GM21737 (cell line): ENCODE measurements at regions not wholly inside any gene's neighbourhood (a gene's known extent, or its start where the extent isn't known, plus 50 kb on each side); places are given as distances from the start of the nearest gene placed in this dataset.

Experiments used
- ATAC-seq: cut with Tn5 transposase; IDR thresholded peaks from one replicate; pipeline ENCODE4 v1.9.1; 2021; ENCODE audit warnings: mild to moderate bottlenecking, moderate library complexity; ENCODE audit not compliant: unreplicated experiment

- ATAC-seq, result no peak
These were observed 1445.7 kb upstream of the CADM2 start for GRCh38 chr3:83513051-83513450.

- no peak for ATAC-seq
These were observed 1445.1 kb upstream of the CADM2 start for GRCh38 chr3:83513677-83514076.

DNA sequence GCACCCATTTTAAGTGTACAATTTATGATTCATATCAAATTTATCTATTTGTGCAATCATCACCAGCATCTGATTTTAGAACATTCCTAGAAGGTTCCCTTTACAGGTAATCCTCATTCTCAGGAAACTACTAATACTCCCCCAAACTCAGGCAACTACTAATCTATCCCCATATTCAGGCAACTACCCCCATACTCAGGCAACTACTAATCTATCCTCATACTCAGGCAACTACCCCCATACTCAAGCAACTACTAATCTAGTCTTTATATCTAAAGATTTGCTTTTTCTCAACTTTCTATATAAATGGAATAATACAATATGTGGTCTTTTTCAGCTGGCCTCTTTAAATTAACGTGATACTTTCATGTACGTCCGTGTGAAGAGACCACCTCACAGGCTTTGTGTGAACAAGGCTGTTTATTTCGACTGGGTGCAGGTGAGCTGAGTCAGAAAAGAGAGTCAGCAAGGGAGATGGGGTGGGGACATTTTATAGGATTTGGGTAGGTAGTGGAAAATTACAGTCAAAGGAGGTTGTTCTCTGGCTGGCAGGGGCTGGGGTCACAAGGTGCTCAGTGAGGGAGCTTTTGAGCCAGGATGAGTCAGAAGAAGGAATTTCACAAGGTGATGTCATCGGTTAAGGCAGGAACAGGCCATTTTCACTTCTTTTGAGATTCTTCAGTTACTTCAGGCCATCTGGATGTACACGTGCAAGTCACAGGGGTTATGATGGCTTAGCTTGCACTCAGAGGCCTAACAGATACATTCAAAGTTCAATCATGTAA lies 1444.5 kb upstream of the CADM2 start:
- no peak for ATAC-seq

GRCh38 chr3:83515123-83515522 lies 1443.7 kb upstream of the CADM2 start:
- ATAC-seq, result no peak

DNA sequence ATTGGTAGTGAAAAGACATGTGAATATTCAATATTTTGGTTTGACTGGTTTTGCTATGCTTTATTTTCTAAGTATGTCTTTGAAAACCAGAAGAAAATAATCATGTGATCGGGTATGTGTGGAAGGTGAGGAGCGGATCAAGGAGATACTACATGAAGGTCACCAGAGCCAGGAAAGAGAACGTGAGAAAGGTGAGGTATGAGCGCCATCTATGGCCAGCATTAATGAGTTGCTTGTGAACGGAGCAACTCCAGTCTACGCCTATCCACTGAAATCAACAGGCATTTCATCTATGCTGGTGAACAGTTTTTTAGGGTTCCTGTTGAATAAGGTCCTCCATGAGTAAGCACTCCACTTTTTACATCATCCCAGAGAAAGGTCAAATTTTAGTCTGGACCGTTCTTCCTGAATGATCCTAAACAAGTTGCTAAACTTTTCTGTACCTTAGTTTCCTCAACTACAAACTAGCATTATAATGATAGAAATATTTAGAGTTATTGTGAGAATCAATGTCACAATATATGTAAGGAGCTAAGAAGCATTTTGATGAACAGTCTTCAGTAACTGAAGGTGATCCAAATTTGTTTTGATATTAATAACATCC lies 1435.2 kb upstream of the CADM2 start:
- ATAC-seq, result peak; percentile 83

- no peak for ATAC-seq
These were observed 1433.9 kb upstream of the CADM2 start for GRCh38 chr3:83524901-83525300.

GRCh38 chr3:83559082-83559481 lies 1399.7 kb upstream of the CADM2 start:
- ATAC-seq, result no peak

GRCh38 chr3:83567935-83568334 lies 1390.9 kb upstream of the CADM2 start:
- ATAC-seq, result no peak

DNA sequence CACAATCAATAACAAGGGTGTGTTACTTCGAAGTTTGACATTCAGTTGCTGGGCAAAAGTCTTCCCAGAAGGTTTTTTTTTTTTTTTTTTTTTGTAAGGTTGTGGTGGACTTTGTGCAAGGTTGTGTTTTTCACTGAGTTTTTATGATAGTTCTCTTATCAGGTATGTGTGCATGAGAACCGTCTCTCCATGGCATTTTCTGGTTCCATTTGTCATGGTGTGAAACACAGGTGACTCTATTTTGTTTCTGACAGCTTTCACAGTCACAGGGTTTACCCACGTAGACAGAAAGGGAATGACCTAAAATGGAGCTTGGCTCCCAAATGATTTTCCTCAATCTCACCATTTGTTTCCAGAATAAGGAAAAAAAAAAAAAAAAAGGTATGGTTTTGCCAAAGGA lies 1377.2 kb upstream of the CADM2 start:
- no peak for ATAC-seq

DNA sequence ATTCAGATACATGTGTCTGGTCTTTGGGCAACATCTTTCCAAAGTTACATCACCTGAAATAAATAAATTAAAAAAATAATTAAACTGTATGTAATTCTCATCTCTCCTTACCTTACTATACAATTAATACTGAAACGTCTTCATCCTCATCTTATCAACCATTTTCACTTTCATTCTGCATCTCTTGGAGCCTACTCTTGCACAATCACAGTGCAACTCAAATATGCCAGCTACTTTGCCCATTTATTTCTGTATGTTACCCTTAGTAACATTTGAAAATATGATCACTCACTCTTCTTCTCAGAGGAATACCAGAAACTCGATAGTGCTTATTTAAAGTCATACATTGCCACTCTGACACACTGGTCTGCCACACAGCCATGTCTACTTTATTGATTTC lies 1357.1 kb upstream of the CADM2 start:
- no peak for ATAC-seq

DNA sequence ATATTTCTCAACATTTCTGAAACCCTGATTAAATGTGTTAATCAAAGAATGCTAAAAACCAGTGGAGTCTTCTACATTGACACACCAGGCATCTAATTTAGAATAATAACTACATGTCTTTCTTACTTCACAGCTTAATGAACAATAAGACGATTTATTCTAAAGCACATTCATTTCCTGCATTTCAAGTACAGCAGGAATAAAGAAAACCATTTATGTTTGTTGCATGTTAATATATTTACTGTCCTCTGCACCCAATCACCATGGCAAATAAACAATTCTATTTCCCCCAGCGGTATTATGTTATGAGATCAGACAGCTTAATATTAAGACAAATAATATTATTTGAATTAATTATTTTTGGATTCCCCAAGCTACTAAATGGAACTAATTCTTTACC lies 1336.3 kb upstream of the CADM2 start:
- no peak for ATAC-seq

DNA sequence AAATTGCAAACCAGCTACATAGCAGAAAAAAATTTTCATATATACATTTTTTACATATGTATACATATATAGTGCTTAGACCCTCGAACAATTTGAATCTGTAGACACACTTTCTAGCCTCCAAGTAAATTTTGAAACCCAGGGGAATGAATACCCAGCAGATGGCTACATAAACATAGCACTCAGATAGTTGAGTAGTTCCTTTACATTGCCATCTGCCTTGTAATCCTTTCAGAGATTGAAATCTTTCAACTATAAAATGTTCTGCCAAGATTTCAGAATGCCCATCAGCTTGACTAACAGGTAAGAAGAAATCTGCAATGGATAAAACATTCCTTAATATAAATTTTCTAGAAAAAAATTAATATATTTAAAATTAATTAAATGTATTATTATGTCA lies 1333.5 kb upstream of the CADM2 start:
- ATAC-seq, result no peak

- ATAC-seq, result no peak
These were observed 1330.3 kb upstream of the CADM2 start for GRCh38 chr3:83628471-83628870.

DNA sequence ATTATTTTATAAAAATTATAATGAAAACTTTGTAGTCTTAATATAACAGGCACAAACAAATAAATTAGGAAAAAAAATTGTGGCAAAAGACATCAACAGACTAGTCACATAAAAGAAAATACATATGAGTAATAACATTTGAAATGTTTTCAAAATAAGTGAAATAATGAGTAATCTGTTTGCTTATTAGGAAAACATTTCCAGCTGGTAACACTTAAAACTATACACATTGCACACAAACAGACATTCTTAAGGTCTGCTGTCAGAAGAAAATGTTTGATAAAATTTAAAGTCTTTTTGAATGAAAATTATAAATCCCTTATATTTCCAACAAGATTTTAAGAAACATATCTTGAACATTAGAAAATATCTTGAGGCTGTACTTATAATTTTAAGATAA lies 1326.3 kb upstream of the CADM2 start:
- no peak for ATAC-seq

GRCh38 chr3:83633758-83634157 lies 1325.0 kb upstream of the CADM2 start:
- no peak for ATAC-seq

- no peak for ATAC-seq
These were observed 1309.1 kb upstream of the CADM2 start for GRCh38 chr3:83649692-83650091.

DNA sequence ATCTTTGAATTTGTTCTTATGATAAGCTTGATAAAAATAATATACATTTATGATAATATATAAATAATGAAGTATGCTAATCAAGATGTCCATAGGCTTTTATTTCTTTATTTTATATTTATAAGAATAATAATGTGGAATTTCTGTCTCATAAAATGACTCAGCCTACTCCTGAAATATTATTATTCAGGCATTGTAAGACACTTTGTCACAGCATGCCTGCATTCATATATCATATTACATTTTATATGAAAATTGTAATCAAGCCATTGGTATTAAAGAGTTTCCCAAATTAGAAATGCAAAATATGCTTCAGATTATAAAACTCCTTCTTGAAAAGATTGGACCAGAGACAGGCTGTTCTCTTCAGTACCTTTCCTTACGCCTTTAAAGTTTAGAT lies 1303.7 kb upstream of the CADM2 start:
- ATAC-seq, result no peak

GRCh38 chr3:83662381-83662960 lies 1296.3 kb upstream of the CADM2 start:
- ATAC-seq, result no peak

- ATAC-seq, result no peak
These were observed 1288.4 kb upstream of the CADM2 start for GRCh38 chr3:83670416-83670815.

DNA sequence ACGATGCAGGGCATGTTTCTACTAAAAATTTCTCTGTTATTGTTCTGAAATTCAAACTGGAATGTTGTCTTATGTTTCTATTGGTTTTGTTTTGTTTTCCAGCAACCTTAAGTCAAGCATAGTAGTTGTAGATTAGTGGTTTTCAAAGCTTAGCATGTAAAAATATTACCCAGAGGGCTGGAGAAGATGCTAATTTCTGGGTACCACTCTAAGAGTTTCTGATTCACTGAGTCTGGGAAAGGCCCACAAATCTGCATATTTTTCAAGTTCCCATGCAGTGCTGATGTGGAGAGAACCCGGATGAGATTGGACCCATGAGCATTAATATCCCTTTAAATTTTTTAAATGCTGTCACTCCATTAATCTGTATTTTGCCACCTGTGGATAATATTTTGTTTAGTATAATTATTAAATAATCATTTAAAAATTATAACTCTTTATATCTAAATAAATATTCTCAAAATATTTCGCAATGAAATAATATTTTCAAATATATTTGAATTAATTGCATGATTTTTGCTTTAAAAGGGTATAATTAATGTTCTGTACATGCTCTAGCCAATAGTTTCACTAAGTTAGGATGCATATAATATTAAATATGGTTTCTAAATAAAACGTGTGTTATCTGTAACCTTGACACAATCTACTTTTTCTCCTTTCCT lies 1274.7 kb upstream of the CADM2 start:
- ATAC-seq, result no peak

GRCh38 chr3:83706669-83707068 lies 1252.1 kb upstream of the CADM2 start:
- no peak for ATAC-seq

DNA sequence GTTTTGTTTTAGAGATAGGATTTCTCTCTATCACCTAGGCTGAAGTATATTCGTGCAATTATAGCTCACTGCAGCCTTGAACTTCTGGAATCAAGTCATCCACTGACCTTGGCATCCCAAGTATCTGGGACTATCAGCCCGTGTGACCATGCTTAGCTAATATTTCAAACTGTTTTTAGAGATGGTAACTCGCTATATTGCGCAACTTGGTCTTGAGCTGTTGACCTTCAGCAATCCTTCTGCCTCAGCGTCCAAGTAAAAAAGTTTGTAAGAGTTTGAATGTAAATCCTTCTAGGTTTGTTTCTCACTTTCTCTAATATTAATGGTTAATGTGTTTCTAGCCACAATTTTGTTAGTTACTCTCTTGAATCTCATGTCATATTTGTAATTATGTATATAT lies 1243.5 kb upstream of the CADM2 start:
- ATAC-seq, result no peak
